Uterus (tissue), 3 donors: ENCODE measurements at regions not wholly inside any gene's neighbourhood (a gene's known extent, or its start where the extent isn't known, plus 50 kb on each side); places are given as distances from the start of the nearest gene placed in this dataset.

Experiments
- DNase-seq, 2 donors: peaks; one replicate each; pipeline ENCODE4 v3.0.0-alpha.2; 2019 to 2020
- H3K27ac ChIP-seq, 2 donors: fragments of 200-600 bp; sonication (generic); 1 replicate in 1 of 2; 2 replicates in 1 of 2; pipeline ENCODE4 v1.5.1; 2016 to 2018
- H3K27me3 ChIP-seq, 2 donors: fragments of 200-600 bp; sonication (generic); one replicate each; pipeline ENCODE4 v1.5.1; 2018 to 2019; ENCODE audit warnings: control low read depth in 1 of 2
- H3K36me3 ChIP-seq, 2 donors: fragments of 200-600 bp; sonication (generic); one replicate each; pipeline ENCODE4 v1.5.1; 2019; ENCODE audit warnings: control low read depth in 1 of 2
- H3K4me1 ChIP-seq, 2 donors: fragments of 200-600 bp; sonication (generic); one replicate each; pipeline ENCODE4 v1.5.1; 2018 to 2019; ENCODE audit warnings: control low read depth in 1 of 2
- H3K4me3 ChIP-seq, 2 donors: fragments of 200-600 bp; sonication (generic); 1 replicate in 1 of 2; 2 replicates in 1 of 2; pipeline ENCODE4 v1.5.1; 2018 to 2019; ENCODE audit warnings: mild to moderate bottlenecking in 1 of 2
- H3K9me3 ChIP-seq, 2 donors: fragments of 200-600 bp; sonication (generic); one replicate each; pipeline ENCODE4 v1.5.1; 2019; ENCODE audit warnings: control low read depth in 1 of 2
- CTCF ChIP-seq, 4 experiments: fragments of 200-600 bp in 2 of 4; fragments of 450-650 bp in 2 of 4; sonication (generic) in 2 of 4; IDR thresholded peaks; one replicate each; pipeline ENCODE4 v1.5.1; 2016 to 2019; ENCODE audit warnings: antibody characterized with exemption in 4 of 4, mild to moderate bottlenecking in 2 of 4, moderate library complexity in 1 of 4
- POLR2A ChIP-seq, 2 donors: fragments of 450-650 bp; IDR thresholded peaks; one replicate each; pipeline ENCODE4 v1.6.1; 2016; ENCODE audit warnings: antibody characterized with exemption in 2 of 2, mild to moderate bottlenecking in 1 of 2, moderate library complexity in 1 of 2
- intact Hi-C: fragments of 100-400 bp; cut with DNase I; formaldehyde crosslinking; loops from one replicate; pipeline ENCODE4 v1.15.1; 2023; ENCODE audit warnings: low total_unique reads
- donor health status: DM: yes; HTN: yes; CAD: no.

GRCh38 chr3:162077108-162077507 lies 580.5 kb downstream of the OTOL1 start:
- H3K27me3 ChIP-seq, result no peaks in the 10 kb centered on the region
- no peaks in the 10 kb centered on the region for H3K36me3 ChIP-seq
- no peaks in the 10 kb centered on the region for H3K9me3 ChIP-seq
- intact Hi-C loops, result no loop called here
- TF ChIP-seq POLR2A (IDR thresholded peaks at IDR 0.05) (no peak), CTCF (IDR thresholded peaks at IDR 0.05) (no peak)
- no peak for DNase-seq
- no peaks in the 10 kb centered on the region for H3K4me1 ChIP-seq
- H3K27ac ChIP-seq, result no peak overlapping the region
- no peak overlapping the region for H3K4me3 ChIP-seq

GRCh38 chr3:162082516-162082915 lies 585.9 kb downstream of the OTOL1 start:
- no peaks in the 10 kb centered on the region for H3K36me3 ChIP-seq
- DNase-seq, result no peak
- intact Hi-C loops, result no loop called here
- no peaks in the 10 kb centered on the region for H3K4me1 ChIP-seq
- TF ChIP-seq POLR2A (IDR thresholded peaks at IDR 0.05), result no peak
- no peak for TF ChIP-seq CTCF (IDR thresholded peaks at IDR 0.05)
- no peaks in the 10 kb centered on the region for H3K27me3 ChIP-seq
- H3K4me3 ChIP-seq, result no peak overlapping the region
- H3K9me3 ChIP-seq, result no peaks in the 10 kb centered on the region
- no peak overlapping the region for H3K27ac ChIP-seq

- Histone ChIP-seq H3K4me3 (no peak overlapping the region), H3K4me1 (no peaks in the 10 kb centered on the region), H3K27me3 (no peaks in the 10 kb centered on the region), H3K9me3 (no peaks in the 10 kb centered on the region), H3K36me3 (no peaks in the 10 kb centered on the region), H3K27ac (no peak overlapping the region)
- no peak for DNase-seq
- TF ChIP-seq CTCF (IDR thresholded peaks at IDR 0.05) (no peak), POLR2A (IDR thresholded peaks at IDR 0.05) (no peak)
- intact Hi-C loops, result no loop called here
These were observed 590.8 kb downstream of the OTOL1 start for GRCh38 chr3:162087361-162087760.

- intact Hi-C loops, result no loop called here
- TF ChIP-seq CTCF (IDR thresholded peaks at IDR 0.05) (no peak), POLR2A (IDR thresholded peaks at IDR 0.05) (no peak)
- no peak overlapping the region for H3K27ac ChIP-seq
- no peaks in the 10 kb centered on the region for H3K4me1 ChIP-seq
- no peaks in the 10 kb centered on the region for H3K9me3 ChIP-seq
- H3K4me3 ChIP-seq, result no peak overlapping the region
- no peak for DNase-seq
- no peaks in the 10 kb centered on the region for H3K36me3 ChIP-seq
- no peaks in the 10 kb centered on the region for H3K27me3 ChIP-seq
These were observed 596.1 kb downstream of the OTOL1 start for GRCh38 chr3:162092751-162093150.

- no peaks in the 10 kb centered on the region for H3K27me3 ChIP-seq
- TF ChIP-seq POLR2A (IDR thresholded peaks at IDR 0.05) (no peak), CTCF (IDR thresholded peaks at IDR 0.05) (no peak)
- intact Hi-C loops, result no loop called here
- no peak for DNase-seq
- no peaks in the 10 kb centered on the region for H3K36me3 ChIP-seq
- no peaks in the 10 kb centered on the region for H3K4me1 ChIP-seq
- no peak overlapping the region for H3K4me3 ChIP-seq
- H3K27ac ChIP-seq, result no peak overlapping the region
- no peaks in the 10 kb centered on the region for H3K9me3 ChIP-seq
These were observed 597.7 kb downstream of the OTOL1 start for GRCh38 chr3:162094301-162094700.
